ENCODE measurements at regions not wholly inside any gene's neighbourhood (a gene's known extent, or its start where the extent isn't known, plus 50 kb on each side); places are given as distances from the start of the nearest gene placed in this dataset.

- ChIA-PET CTCF (no interaction called here), POLR2A (ENCODE audit: unreplicated experiment) (no interaction called here)
- no peaks in the 10 kb centered on the region for H4K20me1 ChIP-seq (ENCODE audit: insufficient read depth, low read length)
- dilution Hi-C loops (cut with HindIII; ENCODE audit: low sequenced_read_pairs, unreplicated experiment) = no loop called here
- H3K14ac ChIP-seq (replicated peaks; ENCODE audit: low read depth, low read length) = no peak overlapping the region
- no peak overlapping the region for H3K9ac ChIP-seq (ENCODE audit: low read depth, low read length)
- H2AK9ac ChIP-seq (replicated peaks; ENCODE audit: low read depth, low read length, poor library complexity) = no peak overlapping the region
- H2BK20ac ChIP-seq (ENCODE audit: low read depth, low read length) = no peak overlapping the region
- H3K4ac ChIP-seq (ENCODE audit: low read depth, low read length) = no peak overlapping the region
- H3K27me3 ChIP-seq (ENCODE audit: control insufficient read depth, insufficient read depth, low read length) = no peaks in the 10 kb centered on the region
- no peak overlapping the region for H3K18ac ChIP-seq (ENCODE audit: low read depth, low read length)
- intact Hi-C loops (cut with micrococcal nuclease) = no loop called here
- peaks cover 6% of the 10 kb centered on the region for H3K9me3 ChIP-seq (ENCODE audit: control insufficient read depth, insufficient read depth, low read length)
- 35% methylated on average over 2 of the region's 3 CpGs; no CpG with 5 or more reads in 1 of the 2 experiments for WGBS, 2 experiments (ENCODE audit: extremely low coverage in 2 of 2, insufficient read length in 1 of 2)
- TF ChIP-seq FOS (IDR thresholded peaks at IDR 0.05; ENCODE audit: low read depth, low read length) = no peak
- TF ChIP-seq, protein P1, sequence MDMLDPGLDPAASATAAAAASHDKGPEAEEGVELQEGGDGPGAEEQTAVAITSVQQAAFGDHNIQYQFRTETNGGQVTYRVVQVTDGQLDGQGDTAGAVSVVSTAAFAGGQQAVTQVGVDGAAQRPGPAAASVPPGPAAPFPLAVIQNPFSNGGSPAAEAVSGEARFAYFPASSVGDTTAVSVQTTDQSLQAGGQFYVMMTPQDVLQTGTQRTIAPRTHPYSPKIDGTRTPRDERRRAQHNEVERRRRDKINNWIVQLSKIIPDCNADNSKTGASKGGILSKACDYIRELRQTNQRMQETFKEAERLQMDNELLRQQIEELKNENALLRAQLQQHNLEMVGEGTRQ (IDR thresholded peaks at IDR 0.05; ENCODE audit: low read depth, low read length) = no peak
- TF ChIP-seq CEBPB (IDR thresholded peaks at IDR 0.05; ENCODE audit: low read depth, low read length) = no peak
- no peak for TF ChIP-seq CHD1 (IDR thresholded peaks at IDR 0.05; ENCODE audit: low read depth, low read length)
- TF ChIP-seq, protein P2, sequence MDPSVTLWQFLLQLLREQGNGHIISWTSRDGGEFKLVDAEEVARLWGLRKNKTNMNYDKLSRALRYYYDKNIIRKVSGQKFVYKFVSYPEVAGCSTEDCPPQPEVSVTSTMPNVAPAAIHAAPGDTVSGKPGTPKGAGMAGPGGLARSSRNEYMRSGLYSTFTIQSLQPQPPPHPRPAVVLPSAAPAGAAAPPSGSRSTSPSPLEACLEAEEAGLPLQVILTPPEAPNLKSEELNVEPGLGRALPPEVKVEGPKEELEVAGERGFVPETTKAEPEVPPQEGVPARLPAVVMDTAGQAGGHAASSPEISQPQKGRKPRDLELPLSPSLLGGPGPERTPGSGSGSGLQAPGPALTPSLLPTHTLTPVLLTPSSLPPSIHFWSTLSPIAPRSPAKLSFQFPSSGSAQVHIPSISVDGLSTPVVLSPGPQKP (IDR thresholded peaks at IDR 0.05; ENCODE audit: borderline replicate concordance, low read depth, low read length) = no peak
- no peak for TF ChIP-seq POLR2A (IDR thresholded peaks at IDR 0.05; ENCODE audit: low read depth, low read length)
- TF ChIP-seq NFE2L2 (IDR thresholded peaks at IDR 0.05; ENCODE audit: low read depth, low read length) = no peak
- TF ChIP-seq, protein P3, sequence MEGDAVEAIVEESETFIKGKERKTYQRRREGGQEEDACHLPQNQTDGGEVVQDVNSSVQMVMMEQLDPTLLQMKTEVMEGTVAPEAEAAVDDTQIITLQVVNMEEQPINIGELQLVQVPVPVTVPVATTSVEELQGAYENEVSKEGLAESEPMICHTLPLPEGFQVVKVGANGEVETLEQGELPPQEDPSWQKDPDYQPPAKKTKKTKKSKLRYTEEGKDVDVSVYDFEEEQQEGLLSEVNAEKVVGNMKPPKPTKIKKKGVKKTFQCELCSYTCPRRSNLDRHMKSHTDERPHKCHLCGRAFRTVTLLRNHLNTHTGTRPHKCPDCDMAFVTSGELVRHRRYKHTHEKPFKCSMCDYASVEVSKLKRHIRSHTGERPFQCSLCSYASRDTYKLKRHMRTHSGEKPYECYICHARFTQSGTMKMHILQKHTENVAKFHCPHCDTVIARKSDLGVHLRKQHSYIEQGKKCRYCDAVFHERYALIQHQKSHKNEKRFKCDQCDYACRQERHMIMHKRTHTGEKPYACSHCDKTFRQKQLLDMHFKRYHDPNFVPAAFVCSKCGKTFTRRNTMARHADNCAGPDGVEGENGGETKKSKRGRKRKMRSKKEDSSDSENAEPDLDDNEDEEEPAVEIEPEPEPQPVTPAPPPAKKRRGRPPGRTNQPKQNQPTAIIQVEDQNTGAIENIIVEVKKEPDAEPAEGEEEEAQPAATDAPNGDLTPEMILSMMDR (conservative IDR thresholded peaks at IDR 0.05; ENCODE audit: low read depth, low read length) = no peak
- no peak for TF ChIP-seq MXI1 (IDR thresholded peaks at IDR 0.05; ENCODE audit: borderline replicate concordance, low read depth, low read length)
- TF ChIP-seq RCOR1 (IDR thresholded peaks at IDR 0.05; ENCODE audit: insufficient replicate concordance, low read length) = no peak
- no peak for TF ChIP-seq MAZ (IDR thresholded peaks at IDR 0.05; ENCODE audit: borderline replicate concordance, low read depth, low read length)
- no peak for TF ChIP-seq BHLHE40 (IDR thresholded peaks at IDR 0.05; ENCODE audit: low read depth, low read length)
- H2BK120ac ChIP-seq (ENCODE audit: low read depth, low read length) = no peak overlapping the region
- no peaks in the 10 kb centered on the region for H3K4me1 ChIP-seq (ENCODE audit: control insufficient read depth, insufficient read depth, low read length)
- H2AK5ac ChIP-seq (ENCODE audit: low read depth, low read length) = no peak overlapping the region
- H4K5ac ChIP-seq (ENCODE audit: low read depth, low read length) = no peak overlapping the region
- H3K27ac ChIP-seq (ENCODE audit: insufficient read depth, low read length) = no peak overlapping the region
- no peak overlapping the region for H2BK15ac ChIP-seq (ENCODE audit: low read depth, low read length)
- no peaks in the 10 kb centered on the region for H3K9me1 ChIP-seq (ENCODE audit: insufficient read depth, low read length)
- DNase-seq (no peak), ATAC-seq (ENCODE audit: low read depth) (no peak)
- H3K23ac ChIP-seq (ENCODE audit: low read depth, low read length) = no peak overlapping the region
- H3K36me3 ChIP-seq (ENCODE audit: control insufficient read depth, insufficient read depth, low read length) = no peaks in the 10 kb centered on the region
- H4K91ac ChIP-seq (ENCODE audit: insufficient read depth, low read depth, low read length) = no peak overlapping the region
- H3K56ac ChIP-seq (ENCODE audit: extremely low read depth, insufficient read depth, low read length) = no peak overlapping the region
- H3K79me1 ChIP-seq (ENCODE audit: low read depth in 1 of 2, low read length in 2 of 2) = no peaks in the 10 kb centered on the region
- H3K4me3 ChIP-seq (ENCODE audit: insufficient read depth, low read depth, low read length) = no peak overlapping the region
- H4K8ac ChIP-seq (ENCODE audit: low read depth in 2 of 2, low read length in 2 of 2) = no peak overlapping the region
- in situ Hi-C loops (cut with MboI; ENCODE audit: low sequenced_read_pairs) = no loop called here
- no peak overlapping the region for H2AFZ ChIP-seq (replicated peaks; ENCODE audit: low read length, poor library complexity)
- BruUV-seq (replicated peaks) = no TSS peak
- no peak overlapping the region for H3K4me2 ChIP-seq (ENCODE audit: low read depth, low read length)
- H2BK5ac ChIP-seq (ENCODE audit: low read depth, low read length, poor library complexity, severe bottlenecking) = no peak overlapping the region
Observed at GRCh38 chr4:161143375-161143774, 1020.4 kb downstream of the FSTL5 start.

All from IMR-90 (cell line).